LNCaP clone FGC (cell line): ENCODE measurements at regions not wholly inside any gene's neighbourhood (a gene's known extent, or its start where the extent isn't known, plus 50 kb on each side); places are given as distances from the start of the nearest gene placed in this dataset.

Source experiments
- DNase-seq: peaks from one replicate; pipeline ENCODE4 v3.0.0-alpha.2; 2011; ENCODE audit warnings: low read depth
- H3K4me3 ChIP-seq: 2 replicates; pipeline ENCODE4 v1.5.1; 2011; ENCODE audit warnings: mild to moderate bottlenecking, low read depth, low read length, control low read depth
- CTCF ChIP-seq: IDR thresholded peaks from 2 replicates; pipeline ENCODE4 v1.5.1; 2012; ENCODE audit warnings: mild to moderate bottlenecking; ENCODE audit not compliant: control insufficient read depth, insufficient read depth; ENCODE audit errors: extremely low read depth

- TF ChIP-seq CTCF, result no peak
- DNase-seq, result no peak
These were observed 76.1 kb downstream of the SLC25A47 start for GRCh38 chr14:100399052-100399849.

GRCh38 chr14:100400115-100400514 lies 77.0 kb downstream of the SLC25A47 start:
- DNase-seq, result no peak
- no peak for TF ChIP-seq CTCF
- H3K4me3 ChIP-seq, result no peak overlapping the region

More at GRCh38 chr14:100399052-100399849, 76.1 kb downstream of the SLC25A47 start:
- H3K4me3 ChIP-seq, result no peak overlapping the region

GRCh38 chr14:100401031-100401692 lies 78.0 kb downstream of the SLC25A47 start:
- no peak for DNase-seq
- no peak for TF ChIP-seq CTCF
- no peak overlapping the region for H3K4me3 ChIP-seq

GRCh38 chr14:100401792-100402191 lies 78.7 kb downstream of the SLC25A47 start:
- H3K4me3 ChIP-seq, result no peak overlapping the region
- no peak for TF ChIP-seq CTCF
- no peak for DNase-seq

- no peak for DNase-seq
These were observed 79.5 kb downstream of the SLC25A47 start for GRCh38 chr14:100402631-100403030.

GRCh38 chr14:100403105-100403504 lies 80.0 kb downstream of the SLC25A47 start:
- TF ChIP-seq CTCF, result no peak
- DNase-seq, result no peak
- no peak overlapping the region for H3K4me3 ChIP-seq

More at GRCh38 chr14:100402631-100403030, 79.5 kb downstream of the SLC25A47 start:
- no peak overlapping the region for H3K4me3 ChIP-seq
- no peak for TF ChIP-seq CTCF
